ENCODE measurements at regions not wholly inside any gene's neighbourhood (a gene's known extent, or its start where the extent isn't known, plus 50 kb on each side); places are given as distances from the start of the nearest gene placed in this dataset.

DNA sequence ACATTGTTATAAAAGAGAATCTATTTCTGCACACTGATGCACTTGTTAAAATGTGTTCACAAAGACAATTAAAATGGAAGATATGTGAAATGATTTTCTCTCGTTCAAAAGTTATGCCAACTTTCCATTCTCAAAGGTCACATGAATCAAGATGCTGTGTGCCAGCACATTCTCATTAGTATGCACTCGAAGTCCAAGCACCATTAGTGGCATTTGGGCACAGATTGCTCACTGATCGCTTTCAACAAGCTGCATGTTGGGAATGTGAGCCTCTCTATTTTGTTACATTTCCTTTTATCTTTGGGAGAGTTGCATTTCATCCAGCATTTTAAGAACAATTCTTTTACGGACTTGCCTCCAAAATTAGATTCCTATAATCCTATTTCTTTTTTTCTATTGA lies 398.9 kb downstream of the FBXO15 start:
- Histone ChIP-seq H3K36me3 (no peaks in the 10 kb centered on the region), H3K9me3 (no peaks in the 10 kb centered on the region), H3K27ac (no peak overlapping the region), H3K4me3 (replicated peaks in 1 of 3) (no peak overlapping the region), H3K4me1 (no peaks in the 10 kb centered on the region), H3K27me3 (no peaks in the 10 kb centered on the region)
- intact Hi-C loops (cut with DNase I), result no loop called here
- TF ChIP-seq POLR2A (IDR thresholded peaks at IDR 0.05), result no peak
- TF ChIP-seq, protein P1, sequence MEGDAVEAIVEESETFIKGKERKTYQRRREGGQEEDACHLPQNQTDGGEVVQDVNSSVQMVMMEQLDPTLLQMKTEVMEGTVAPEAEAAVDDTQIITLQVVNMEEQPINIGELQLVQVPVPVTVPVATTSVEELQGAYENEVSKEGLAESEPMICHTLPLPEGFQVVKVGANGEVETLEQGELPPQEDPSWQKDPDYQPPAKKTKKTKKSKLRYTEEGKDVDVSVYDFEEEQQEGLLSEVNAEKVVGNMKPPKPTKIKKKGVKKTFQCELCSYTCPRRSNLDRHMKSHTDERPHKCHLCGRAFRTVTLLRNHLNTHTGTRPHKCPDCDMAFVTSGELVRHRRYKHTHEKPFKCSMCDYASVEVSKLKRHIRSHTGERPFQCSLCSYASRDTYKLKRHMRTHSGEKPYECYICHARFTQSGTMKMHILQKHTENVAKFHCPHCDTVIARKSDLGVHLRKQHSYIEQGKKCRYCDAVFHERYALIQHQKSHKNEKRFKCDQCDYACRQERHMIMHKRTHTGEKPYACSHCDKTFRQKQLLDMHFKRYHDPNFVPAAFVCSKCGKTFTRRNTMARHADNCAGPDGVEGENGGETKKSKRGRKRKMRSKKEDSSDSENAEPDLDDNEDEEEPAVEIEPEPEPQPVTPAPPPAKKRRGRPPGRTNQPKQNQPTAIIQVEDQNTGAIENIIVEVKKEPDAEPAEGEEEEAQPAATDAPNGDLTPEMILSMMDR (IDR thresholded peaks at IDR 0.05), result no peak
- DNase-seq, result no peak
- WGBS, 2 donors, result 75 to 81% methylated on average over 4 of the region's 4 CpGs

DNA sequence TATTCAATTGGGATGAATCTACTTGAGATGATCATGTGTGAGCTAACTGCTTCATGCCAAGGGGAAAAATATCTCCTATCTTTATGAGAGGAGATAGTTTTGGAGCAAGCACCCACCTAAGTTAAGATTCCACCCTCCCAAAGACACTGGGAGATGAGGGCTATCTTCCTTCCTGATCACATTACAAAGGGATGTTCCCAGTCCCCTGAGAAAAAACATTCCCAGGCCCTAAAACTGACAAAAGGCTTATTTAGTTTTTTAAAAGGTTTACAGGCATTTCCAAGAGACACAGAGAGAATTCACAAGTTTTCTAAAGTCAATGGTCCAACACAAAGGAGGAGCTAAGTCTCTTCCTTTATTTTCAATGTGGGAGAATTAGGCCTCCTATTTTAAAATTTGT lies 401.5 kb downstream of the FBXO15 start:
- Histone ChIP-seq H3K27me3 (no peaks in the 10 kb centered on the region), H3K27ac (no peak overlapping the region), H3K4me3 (replicated peaks in 1 of 3) (no peak overlapping the region), H3K9me3 (no peaks in the 10 kb centered on the region), H3K36me3 (no peaks in the 10 kb centered on the region), H3K4me1 (no peaks in the 10 kb centered on the region)
- intact Hi-C loops (cut with DNase I), result no loop called here
- TF ChIP-seq, protein P1 (IDR thresholded peaks at IDR 0.05), result no peak
- TF ChIP-seq POLR2A (IDR thresholded peaks at IDR 0.05), result no peak
- no peak for DNase-seq

DNA sequence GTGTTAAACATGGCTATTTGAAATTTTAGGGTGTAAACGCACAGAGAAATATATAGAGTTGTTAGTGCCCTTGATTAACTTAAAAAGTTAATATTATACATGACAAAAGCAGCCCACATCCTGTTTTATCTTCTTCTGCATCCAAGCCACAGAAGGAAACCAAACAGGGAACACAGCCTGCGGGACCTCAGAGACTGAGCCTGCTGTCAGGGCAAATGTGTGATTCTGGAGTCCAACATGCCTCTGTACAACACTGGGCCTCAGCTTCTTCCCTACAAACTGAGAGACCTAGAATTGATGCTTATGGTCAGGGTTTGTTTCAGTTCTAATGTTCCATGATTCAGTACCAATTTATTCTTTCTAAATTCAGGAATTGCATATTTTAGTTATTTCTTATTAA lies 404.7 kb downstream of the FBXO15 start:
- Histone ChIP-seq H3K27ac (no peak overlapping the region), H3K4me1 (no peaks in the 10 kb centered on the region), H3K36me3 (no peaks in the 10 kb centered on the region), H3K27me3 (no peaks in the 10 kb centered on the region), H3K4me3 (replicated peaks in 1 of 3) (no peak overlapping the region), H3K9me3 (no peaks in the 10 kb centered on the region)
- TF ChIP-seq POLR2A (IDR thresholded peaks at IDR 0.05), result no peak
- TF ChIP-seq, protein P1 (IDR thresholded peaks at IDR 0.05), result no peak
- DNase-seq, result no peak
- intact Hi-C loops (cut with DNase I), result no loop called here
- WGBS, 2 donors, result 43 to 57% methylated on average over 2 of the region's 2 CpGs

DNA sequence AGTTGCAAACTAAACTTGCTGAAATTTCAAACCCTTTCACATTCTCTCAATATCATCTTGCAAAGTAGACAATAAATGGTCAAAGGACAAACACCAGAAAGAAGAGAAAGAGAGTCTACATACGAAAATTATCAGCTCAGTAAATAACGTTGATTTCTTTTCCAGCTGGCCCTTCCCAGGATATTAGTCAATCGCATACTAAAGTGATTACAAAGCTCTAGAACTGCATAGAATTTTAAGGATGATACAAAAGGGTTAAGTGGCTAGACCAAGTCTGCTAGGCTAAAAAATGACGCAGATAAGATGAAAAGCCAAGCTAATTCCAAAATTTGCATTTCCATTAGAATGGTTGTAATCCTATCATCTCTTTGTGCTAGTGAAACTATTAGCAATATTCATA lies 405.7 kb downstream of the FBXO15 start:
- Histone ChIP-seq H3K27me3 (no peaks in the 10 kb centered on the region), H3K9me3 (no peaks in the 10 kb centered on the region), H3K36me3 (no peaks in the 10 kb centered on the region), H3K4me3 (replicated peaks in 1 of 3) (no peak overlapping the region), H3K4me1 (no peaks in the 10 kb centered on the region), H3K27ac (no peak overlapping the region)
- WGBS, 2 donors, result 64 to 72% methylated on average over 4 of the region's 4 CpGs
- intact Hi-C loops (cut with DNase I), result no loop called here
- no peak for DNase-seq
- no peak for TF ChIP-seq POLR2A (IDR thresholded peaks at IDR 0.05)
- TF ChIP-seq, protein P1 (IDR thresholded peaks at IDR 0.05), result no peak

DNA sequence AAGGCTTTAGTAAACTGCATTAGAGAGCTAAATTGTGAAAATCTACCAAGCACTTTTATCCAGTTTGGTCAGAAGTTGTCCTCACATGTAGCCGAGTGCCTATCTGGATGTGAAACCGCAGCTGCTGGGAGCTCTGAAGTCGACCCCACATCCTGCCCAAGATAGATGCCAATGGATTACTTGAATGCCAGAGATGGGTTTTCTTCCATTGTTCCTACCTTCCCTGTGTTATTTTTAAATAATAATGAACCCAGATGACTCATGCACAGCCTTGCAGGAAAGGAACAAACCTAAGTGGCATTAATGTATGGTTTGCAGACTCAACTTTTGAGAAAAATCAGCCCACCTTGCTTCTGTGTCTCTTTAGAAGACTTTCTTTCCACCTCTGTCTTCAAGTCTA lies 408.5 kb downstream of the FBXO15 start:
- Histone ChIP-seq H3K27ac (no peak overlapping the region), H3K9me3 (no peaks in the 10 kb centered on the region), H3K27me3 (no peaks in the 10 kb centered on the region), H3K4me1 (no peaks in the 10 kb centered on the region), H3K4me3 (replicated peaks in 1 of 3) (no peak overlapping the region), H3K36me3 (no peaks in the 10 kb centered on the region)
- TF ChIP-seq, protein P1 (IDR thresholded peaks at IDR 0.05), result no peak
- no peak for TF ChIP-seq POLR2A (IDR thresholded peaks at IDR 0.05)
- 67 to 80% methylated on average over 3 of the region's 3 CpGs for WGBS, 2 donors
- no peak for DNase-seq
- intact Hi-C loops (cut with DNase I), result no loop called here

All from thyroid gland (tissue), 4 donors.